HG03575 (cell line): ENCODE measurements at regions not wholly inside any gene's neighbourhood (a gene's known extent, or its start where the extent isn't known, plus 50 kb on each side); places are given as distances from the start of the nearest gene placed in this dataset.

Experiments
- ATAC-seq: cut with Tn5 transposase; IDR thresholded peaks from one replicate; pipeline ENCODE4 v1.9.1; 2021; ENCODE audit not compliant: unreplicated experiment, insufficient number of reproducible peaks, low FRiP score; ENCODE audit errors: extremely low read depth

- ATAC-seq = no peak
Measured at GRCh38 chr5:29085142-29085541, 2046.8 kb upstream of the CDH9 start.

DNA sequence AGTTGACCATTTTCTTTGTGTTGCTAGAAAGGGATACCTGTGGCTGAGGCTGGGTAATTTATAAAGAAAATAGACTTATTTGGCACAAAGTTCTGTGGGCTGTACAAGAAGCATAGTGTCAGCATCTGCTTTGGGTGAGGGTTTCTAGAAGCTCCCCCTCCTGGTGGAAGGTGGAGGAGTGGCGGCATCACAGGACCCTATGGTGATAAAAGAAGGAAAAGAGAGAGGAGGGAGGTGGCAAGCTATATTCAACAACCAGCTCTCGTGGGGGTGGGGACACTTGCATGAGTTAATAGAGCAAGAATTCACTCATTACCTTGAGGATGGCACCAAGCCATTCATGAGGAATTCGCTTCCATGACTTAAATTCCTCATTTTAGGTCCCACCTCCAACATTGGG is 2041.4 kb upstream of the CDH9 start:
- no peak for ATAC-seq

DNA sequence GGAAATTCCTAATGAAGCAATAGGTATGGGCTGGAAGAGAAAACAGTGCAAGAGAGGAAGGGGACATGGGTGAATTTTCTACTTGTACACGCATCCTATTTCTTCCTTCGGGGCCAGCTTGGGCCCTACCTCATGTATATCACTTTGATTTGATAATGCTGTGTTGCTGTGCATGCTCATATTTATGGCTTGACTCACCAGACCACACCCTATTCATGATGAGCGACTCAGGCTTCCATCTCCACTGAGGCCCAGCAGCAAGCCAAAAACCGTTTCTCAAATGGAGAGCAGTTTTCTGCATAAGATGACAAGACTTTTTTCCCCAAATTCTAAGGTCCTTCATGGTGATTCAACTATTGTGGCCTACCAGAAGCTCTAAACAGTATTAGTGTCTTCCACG is 2039.1 kb upstream of the CDH9 start:
- ATAC-seq = no peak

- no peak for ATAC-seq
Measured at GRCh38 chr5:29069104-29069402, 2030.7 kb upstream of the CDH9 start.

DNA sequence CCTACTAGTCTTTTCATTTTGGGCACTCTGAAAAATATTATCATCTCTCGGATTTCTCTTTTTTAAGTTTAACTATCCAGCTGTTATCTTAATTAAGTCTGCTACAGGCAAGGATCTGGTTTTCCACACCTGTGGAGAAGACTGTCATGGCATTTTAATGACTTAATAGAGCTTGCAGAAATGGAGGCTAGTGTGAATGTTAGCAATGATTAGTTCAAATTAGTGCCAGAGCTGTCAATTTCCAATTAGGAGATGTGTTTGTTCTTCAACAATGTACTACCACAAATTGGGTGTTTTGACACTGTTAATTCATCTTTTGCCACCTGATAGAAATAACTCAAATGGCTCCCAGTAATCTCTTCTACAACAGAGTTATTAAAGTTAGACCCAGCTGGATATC is 2023.0 kb upstream of the CDH9 start:
- ATAC-seq = no peak

- no peak for ATAC-seq
Measured at GRCh38 chr5:29054694-29055093, 2016.3 kb upstream of the CDH9 start.

GRCh38 chr5:29054282-29054681 is 2015.9 kb upstream of the CDH9 start:
- ATAC-seq = no peak

GRCh38 chr5:29051509-29051908 is 2013.1 kb upstream of the CDH9 start:
- ATAC-seq = no peak

- ATAC-seq = no peak
Measured at GRCh38 chr5:29042152-29042551, 2003.8 kb upstream of the CDH9 start.

- ATAC-seq = no peak
Measured at GRCh38 chr5:29040404-29040803, 2002.0 kb upstream of the CDH9 start.

DNA sequence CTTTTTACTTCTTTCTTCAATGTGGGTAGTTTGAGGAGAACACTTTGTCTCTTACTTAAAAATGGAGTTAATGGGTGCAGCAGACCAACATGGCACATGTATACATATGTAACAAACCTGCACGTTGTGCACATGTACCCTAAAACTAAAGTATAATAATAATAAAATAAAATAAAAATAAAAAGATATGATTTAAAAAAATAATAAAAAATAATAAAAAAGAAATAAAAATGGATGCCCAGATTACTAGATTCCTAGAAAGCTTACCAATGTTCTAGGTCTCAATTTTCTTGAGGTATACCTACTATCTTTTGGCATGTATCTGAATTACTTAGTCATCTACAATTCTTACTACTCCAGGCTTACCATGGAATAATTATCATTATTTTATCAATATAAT is 2001.6 kb upstream of the CDH9 start:
- ATAC-seq = no peak

- ATAC-seq = no peak
Measured at GRCh38 chr5:29037716-29038115, 1999.3 kb upstream of the CDH9 start.

GRCh38 chr5:29024052-29024451 is 1985.7 kb upstream of the CDH9 start:
- ATAC-seq = no peak

GRCh38 chr5:29023541-29023940 is 1985.2 kb upstream of the CDH9 start:
- ATAC-seq = no peak

DNA sequence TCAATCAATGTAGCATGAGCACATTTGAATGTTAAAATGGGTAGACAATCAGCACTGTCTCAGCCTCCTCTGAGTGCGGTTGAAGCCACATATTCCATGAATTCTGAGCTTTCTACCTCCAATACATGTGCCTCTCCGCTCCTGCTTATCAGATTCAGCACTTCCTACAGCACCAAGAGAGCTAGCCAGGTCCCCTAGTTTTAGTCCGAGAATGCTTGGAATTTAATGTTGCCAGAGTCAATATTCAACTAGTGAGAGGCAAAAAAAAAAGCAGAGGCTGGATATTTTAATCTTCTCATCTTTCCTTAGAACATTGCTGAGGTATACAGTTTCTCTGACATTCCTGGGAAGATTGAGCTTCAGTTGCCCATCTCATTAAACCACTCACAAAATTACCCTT is 1979.1 kb upstream of the CDH9 start:
- ATAC-seq = no peak

- ATAC-seq = no peak
Measured at GRCh38 chr5:29016067-29016466, 1977.7 kb upstream of the CDH9 start.

DNA sequence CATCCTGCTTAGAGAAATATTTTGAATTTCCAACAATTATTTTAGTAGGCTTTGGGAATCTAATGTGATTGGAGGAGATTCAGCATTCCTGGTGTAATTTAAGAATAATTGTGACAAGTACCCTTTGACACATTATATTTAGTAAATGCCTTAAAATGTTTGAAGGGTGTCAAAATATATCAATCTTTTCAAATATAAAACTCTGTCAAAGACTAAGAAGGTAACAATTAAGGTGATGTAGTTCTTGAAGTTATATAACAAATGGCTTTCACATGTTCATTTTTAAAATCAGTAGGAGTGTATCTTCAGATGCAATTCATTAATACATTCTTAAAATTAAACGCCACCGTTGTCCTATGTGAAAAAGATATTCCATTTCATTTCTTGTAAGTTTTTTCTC is 1977.1 kb upstream of the CDH9 start:
- ATAC-seq = no peak

GRCh38 chr5:29005386-29005785 is 1967.0 kb upstream of the CDH9 start:
- no peak for ATAC-seq

- ATAC-seq = no peak
Measured at GRCh38 chr5:29002481-29002880, 1964.1 kb upstream of the CDH9 start.

DNA sequence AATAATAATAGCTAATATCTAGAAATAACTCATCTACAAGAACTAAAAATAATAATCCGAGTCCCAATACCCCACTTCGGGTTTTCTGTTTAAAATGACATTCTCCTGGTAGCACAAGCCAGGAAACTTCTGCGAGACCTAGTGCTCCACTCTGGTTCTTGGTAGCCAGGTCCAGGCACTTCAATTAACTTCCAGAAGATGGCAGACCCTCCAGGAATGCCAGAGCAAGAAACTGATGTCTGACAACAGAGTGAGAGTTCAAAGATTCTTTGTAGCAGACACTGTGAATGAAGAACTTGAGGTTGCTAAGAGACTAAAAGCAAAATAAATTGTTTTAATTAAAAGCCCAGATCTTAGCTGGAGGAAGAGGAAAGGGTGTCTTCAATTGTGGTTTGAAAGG is 1963.3 kb upstream of the CDH9 start:
- no peak for ATAC-seq

GRCh38 chr5:28984639-28985038 is 1946.3 kb upstream of the CDH9 start:
- ATAC-seq = no peak

DNA sequence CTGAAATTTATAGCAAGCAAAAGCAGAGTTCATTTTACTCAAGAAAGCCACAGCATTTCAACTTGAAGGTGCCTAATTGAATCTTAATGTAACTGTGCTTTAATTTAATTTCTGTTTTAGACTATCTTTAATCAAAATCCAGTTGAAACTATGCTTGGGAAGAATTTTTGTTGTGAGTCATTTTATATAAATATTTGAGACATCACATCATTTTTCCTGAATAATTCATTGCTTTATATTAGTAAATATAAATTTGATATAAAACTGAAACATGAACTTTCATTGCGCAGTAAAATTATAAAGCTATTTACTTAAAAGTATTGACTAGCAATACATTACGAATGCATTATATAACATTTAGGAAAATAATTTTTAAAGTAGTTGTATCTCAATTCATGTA is 1937.1 kb upstream of the CDH9 start:
- no peak for ATAC-seq
